ENCODE measurements at regions not wholly inside any gene's neighbourhood (a gene's known extent, or its start where the extent isn't known, plus 50 kb on each side); places are given as distances from the start of the nearest gene placed in this dataset.

DNA sequence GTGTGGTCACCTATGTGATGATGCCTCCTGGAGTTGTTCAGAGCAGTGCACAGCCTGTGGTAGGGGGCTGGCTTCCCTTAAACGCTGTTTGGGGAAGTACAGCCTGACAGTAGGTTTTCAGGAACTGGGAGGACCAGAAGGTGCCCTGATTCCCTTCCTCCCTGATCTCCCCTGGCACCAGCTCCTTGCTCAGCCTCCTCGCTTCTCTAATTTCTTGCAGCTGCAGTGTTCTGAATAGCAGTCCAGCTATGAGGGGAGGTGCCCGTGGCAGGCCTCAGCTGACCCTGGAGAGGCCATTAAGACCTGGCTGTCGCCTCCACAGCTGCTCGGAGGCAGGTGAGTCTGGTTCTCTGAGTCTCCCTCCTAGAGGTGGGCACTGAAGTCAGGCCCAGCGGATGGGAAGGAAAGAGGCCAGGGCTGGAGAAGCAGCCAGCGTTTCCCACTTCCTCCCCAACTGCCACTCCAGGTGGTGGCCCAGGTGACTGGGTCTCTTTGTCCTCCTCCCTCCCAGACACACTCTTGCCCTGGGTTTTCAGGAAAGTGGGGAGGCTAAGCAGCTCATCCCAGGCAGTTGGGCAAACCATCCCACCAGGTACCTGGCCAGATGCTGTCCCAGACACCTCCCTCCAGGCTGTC lies 52.0 kb upstream of the RPL11 start:
- in situ Hi-C loops (cut with MboI; ENCODE audit: low sequenced_read_pairs), result loop anchor here (5.0 to 25.0 kb wide), 2 partner anchors 92 to 652 kb away; no protein-coding TSS in a partner anchor

DNA sequence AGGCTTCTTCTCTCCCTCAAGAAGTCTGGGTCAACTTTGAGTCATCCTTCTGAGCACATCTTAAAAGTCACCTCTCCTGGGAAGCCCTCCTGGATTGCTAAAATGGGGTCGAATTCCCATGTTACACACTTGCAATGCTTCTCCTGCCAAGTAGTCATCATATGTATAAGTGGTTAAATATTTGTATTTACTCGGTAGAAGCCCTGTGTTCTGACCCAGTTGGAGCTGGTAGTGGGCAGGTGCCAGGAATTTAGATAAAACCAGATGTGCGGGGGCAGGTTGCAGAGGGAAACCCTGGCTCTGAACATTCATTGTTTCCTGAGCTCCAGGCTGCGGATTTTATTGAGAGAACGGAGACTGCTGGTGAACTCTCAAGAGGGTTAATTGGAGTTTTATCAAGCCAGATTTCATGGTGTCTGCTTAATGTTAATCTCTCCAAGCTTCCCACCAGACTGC lies 52.8 kb upstream of the RPL11 start:
- in situ Hi-C loops (cut with MboI; ENCODE audit: low sequenced_read_pairs), result loop anchor here (5.0 to 25.0 kb wide), 2 partner anchors 92 to 652 kb away; no protein-coding TSS in a partner anchor

DNA sequence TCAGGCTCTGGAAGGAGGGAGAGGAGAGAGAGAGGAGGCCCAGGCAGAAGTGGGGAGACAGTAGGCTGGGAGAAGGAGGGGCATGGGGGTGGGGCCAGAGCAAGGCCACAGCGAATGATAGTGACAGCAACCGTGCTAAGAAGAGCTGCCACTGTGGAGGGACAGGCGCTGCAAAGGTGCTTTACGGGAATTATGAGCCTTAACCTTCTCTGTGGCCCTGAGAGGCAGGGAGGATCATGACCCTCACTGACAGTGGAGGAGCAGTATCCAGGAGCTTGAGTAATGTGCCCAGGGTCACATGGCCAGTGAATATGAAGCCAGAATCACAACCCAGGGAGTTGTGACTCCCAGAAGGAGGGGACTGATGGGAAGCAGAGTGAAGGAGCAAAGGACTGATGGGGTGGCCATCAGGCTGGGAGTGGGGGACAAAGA lies 53.4 kb upstream of the RPL11 start:
- in situ Hi-C loops (cut with MboI; ENCODE audit: low sequenced_read_pairs), result loop anchor here (5.0 to 25.0 kb wide), 2 partner anchors 91 to 651 kb away; no protein-coding TSS in a partner anchor

DNA sequence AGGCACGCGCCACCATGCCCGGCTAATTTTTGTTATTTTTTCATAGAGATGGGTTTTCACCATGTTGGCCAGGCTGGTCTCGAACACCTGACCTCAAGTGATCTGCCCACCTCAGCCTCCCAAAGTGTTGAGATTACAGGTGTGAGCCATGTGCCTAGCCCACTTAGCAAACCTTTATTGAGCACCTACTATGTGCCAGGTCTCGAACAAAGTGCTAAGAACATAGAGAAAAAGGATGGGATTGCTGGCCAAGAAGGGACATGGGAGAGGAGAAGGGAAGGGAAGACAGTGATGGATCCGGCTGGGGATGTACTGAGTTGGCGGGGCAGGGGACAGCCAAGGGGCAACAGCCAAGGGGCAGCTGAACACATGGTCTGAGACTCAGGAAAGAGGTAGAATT lies 55.6 kb upstream of the RPL11 start:
- in situ Hi-C loops (cut with MboI; ENCODE audit: low sequenced_read_pairs), result loop anchor here (5.0 to 25.0 kb wide), 2 partner anchors 89 to 649 kb away; no protein-coding TSS in a partner anchor

DNA sequence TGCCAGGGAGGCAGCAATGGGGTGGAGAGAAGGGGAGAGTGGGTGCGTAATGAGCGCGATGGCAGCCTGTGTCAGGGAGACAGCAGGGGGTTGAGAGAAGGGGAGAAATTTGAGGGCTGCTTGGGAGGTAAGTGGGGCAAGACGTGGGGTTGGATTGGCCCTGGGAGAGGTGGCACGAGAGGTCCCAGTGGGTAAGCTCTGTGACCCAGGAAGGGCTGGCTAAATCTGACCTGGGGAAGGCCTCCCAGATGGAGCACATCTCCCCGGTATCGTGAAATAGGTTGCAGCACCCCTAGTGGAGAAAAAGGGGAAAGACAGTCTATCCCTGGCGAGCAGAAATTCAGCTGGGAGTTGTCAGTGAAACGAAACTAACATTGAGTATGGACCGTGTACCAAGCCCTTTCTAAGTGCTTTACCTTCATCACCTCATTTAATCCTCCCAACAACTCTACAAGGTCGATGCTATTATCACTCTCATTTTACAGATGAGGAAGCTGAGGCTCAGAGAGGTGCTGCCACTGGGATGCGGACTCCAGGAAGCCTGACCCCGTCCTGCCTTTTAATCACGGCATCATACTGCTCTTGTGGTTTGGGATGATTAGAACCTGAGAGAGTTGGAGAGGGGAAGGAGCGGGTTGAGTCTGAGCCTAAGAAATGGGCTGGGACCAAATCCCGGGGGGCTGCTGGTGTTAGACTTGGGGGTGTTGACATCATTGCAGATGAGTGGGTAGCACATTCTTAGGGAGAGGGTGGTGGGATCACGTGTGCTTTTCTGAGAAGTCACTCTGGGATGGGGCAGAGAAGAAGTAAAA lies 56.6 kb upstream of the RPL11 start:
- in situ Hi-C loops (cut with MboI; ENCODE audit: low sequenced_read_pairs), result loop anchor here (5.0 to 25.0 kb wide), 2 partner anchors 88 to 648 kb away; no protein-coding TSS in a partner anchor

DNA sequence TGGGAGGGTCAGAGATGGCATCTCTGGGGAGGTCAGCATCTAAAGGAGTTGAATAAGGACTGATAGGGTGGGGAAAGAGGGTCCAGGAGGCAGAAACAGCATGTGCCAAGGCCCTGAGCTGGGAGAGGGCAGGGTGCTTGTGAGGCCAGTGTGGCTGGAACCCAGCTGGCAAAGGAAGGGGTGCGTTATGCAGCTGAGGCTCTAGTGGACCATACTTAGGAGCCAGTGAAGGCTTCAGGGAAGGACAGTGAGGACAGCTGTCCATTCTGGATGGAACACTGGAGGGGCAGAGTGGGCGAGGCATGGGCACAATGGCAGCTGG lies 57.1 kb upstream of the RPL11 start:
- in situ Hi-C loops (cut with MboI; ENCODE audit: low sequenced_read_pairs), result loop anchor here (25.0 kb wide), 1 partner anchor 647 kb away; no protein-coding TSS in a partner anchor

DNA sequence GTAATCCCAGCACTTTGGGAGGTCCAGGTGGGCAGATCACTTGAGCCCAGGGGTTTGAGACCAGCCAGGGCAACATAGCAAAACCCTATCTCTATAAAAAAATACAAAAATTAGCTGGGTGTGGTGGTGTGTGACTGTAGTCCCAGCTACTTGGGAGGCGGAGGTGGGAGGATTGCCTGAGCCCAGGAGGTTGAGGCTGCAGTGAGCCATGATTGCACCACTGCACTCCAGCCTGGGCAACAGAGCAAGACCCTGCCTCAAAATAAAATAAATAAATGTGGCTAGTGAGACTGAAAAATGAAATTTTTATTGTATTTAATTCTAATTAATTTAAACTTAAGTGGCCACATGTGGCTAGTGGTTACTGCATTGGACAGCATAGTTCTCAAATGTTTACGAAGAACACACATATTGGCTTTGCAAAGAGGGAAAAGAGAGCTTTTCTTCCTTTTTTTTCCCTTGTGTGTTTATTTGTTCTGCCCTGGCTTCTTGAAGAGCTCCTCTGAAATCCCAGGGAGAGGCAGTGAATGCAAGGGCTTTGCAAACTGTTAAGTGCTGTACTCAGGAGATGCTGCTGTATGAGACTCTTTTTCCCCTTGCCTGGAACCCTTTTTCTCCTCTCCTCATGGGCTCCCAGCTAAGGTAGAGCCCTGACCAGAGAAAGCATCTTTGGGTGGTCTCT lies 59.0 kb upstream of the RPL11 start:
- in situ Hi-C loops (cut with MboI; ENCODE audit: low sequenced_read_pairs), result loop anchor here (25.0 kb wide), 1 partner anchor 645 kb away; no protein-coding TSS in a partner anchor

DNA sequence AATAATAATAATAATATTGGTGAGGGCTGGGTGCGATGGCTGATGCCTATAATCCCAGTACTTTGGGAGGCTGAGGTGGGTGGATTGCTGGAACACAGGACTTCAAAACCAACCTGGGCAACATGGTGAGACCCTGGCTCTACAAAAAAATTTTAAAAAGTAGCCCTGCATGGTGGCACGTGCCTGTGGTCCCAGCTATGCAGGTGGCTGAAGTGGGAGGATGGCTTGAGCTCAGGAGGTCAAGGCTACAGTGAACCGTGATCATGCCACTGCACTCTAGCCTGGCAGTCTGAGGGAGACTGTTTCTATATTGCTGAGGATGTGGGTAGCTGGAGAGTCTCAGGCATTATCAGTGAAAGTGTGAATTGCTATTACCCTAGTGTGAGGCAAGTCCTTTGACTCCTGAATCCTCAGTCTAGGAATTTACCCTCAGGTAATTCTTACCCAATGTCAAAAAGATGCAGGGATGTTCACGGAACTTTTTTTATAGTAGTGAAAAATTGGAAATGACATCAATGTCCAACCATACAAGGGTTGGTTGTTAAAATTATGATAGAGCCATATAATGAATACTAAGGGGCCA lies 61.8 kb upstream of the RPL11 start:
- in situ Hi-C loops (cut with MboI; ENCODE audit: low sequenced_read_pairs), result loop anchor here (25.0 kb wide), 1 partner anchor 642 kb away; no protein-coding TSS in a partner anchor

DNA sequence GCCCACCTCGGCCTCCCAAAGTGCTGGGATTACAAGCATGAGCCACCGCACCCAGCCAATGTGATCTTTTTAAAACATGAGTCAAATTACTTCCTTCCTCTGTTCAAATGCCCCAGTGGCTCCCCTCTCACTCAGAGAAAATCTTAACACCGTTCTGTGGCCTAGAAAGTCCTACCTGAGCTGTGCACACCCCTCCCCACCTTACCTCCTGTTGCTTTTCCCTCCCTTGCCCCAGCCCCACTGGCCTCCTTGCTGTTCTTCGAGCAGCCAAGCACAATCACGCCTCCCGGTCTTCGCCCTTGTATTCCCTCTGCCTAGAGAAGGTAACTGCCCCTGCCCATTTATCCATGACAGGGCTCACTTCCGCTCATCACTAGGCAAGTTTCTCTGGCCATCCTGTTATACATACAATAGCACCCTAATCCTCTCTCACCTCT lies 62.6 kb upstream of the RPL11 start:
- in situ Hi-C loops (cut with MboI; ENCODE audit: low sequenced_read_pairs), result loop anchor here (25.0 kb wide), 1 partner anchor 642 kb away; no protein-coding TSS in a partner anchor

DNA sequence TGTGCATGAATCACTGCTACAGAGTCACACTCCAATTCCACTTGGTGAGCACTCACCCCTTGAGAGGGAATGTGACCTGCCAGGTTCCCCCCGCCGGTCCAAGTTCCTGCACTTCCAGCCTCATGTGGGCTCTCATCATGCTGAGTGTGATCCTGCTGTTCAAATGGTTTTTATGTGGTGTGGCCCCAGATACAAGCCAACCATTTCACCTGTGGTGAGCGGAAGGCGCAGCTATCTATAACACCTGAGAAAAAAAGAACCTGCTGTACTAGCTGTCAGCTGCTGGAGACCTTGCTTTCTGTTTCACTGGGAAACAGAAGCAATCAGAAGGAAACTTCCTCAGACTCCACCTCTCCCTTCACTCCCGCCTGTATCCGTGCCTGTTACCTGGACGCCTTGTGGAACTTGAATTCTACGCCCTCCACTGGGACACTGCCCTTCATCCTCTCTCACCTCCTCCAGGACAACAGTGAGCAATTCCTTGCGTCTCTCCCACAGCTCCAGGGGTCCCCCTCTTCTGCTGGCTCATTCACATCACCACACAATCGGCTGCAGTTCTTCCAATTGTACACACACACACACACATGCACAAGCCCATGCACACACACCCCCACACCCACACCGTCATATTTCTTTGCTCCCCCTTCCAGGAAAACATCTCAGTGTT lies 64.4 kb upstream of the RPL11 start:
- in situ Hi-C loops (cut with MboI; ENCODE audit: low sequenced_read_pairs), result loop anchor here (25.0 kb wide), 1 partner anchor 640 kb away; no protein-coding TSS in a partner anchor

DNA sequence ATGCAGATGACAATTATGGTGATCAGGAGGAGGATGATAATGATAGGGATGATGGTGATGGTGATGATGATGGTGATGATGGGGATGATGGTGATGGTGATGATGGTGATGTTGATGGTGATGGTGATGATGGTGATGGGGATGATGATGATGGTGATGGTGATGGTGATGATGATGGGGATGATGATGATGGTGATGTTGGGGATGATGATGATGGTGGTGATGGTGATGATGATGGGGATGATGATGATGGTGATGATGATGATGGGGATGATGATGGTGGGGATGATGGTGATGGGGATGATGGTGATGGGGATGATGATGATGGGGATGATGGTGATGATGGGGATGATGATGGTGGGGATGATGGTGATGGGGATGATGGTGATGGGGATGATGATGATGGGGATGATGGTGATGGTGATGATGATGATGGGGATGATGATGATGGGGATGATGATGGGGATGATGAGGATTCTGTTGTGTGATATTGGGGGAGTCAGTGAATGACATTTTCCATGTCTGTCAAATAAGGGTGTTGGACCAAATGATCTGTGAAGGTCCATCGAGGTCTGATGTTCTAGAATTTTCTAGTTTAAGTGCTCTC lies 65.6 kb upstream of the RPL11 start:
- in situ Hi-C loops (cut with MboI; ENCODE audit: low sequenced_read_pairs), result loop anchor here (25.0 kb wide), 1 partner anchor 639 kb away; no protein-coding TSS in a partner anchor

DNA sequence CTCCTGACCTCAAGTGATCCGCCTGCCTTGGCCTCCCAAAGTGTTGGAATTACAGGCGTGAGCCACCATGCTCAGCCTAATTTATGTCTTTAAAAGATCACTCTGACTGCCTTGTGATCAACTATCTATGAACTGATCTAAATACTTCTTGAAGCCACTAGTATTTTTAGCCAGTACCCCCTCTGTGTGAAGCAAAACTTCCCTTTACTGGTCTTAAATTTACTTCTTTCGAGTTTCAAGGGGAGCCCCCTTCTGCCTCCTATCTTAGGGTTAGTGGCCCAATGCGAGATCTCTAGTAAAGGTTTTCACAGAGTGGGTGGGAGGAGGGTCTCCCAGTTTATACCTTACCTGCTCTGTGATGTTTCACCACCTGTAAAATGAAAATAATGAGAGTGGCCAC lies 66.1 kb upstream of the RPL11 start:
- in situ Hi-C loops (cut with MboI; ENCODE audit: low sequenced_read_pairs), result loop anchor here (25.0 kb wide), 1 partner anchor 638 kb away; no protein-coding TSS in a partner anchor

DNA sequence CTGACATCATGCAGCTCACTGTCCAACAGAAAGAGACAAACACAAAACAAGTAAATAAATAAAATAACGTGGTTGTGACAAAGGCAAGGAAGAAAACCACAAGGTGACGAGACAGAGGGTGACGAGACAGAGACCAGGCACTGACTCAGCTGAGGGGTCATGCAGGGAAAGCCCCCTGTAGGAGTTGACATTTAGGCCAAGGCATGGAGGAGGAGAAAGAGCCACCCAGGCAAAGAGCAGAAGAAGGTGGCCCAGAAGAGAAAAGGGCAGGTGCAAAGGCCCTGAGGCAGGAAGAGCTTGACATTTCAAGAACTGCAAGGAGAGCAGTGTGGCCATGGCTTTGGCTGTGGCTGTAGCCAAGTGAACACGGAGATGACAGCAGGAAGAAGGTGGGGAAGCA lies 65.1 kb upstream of the ID3 start:
- in situ Hi-C loops (cut with MboI; ENCODE audit: low sequenced_read_pairs), result no loop called here

DNA sequence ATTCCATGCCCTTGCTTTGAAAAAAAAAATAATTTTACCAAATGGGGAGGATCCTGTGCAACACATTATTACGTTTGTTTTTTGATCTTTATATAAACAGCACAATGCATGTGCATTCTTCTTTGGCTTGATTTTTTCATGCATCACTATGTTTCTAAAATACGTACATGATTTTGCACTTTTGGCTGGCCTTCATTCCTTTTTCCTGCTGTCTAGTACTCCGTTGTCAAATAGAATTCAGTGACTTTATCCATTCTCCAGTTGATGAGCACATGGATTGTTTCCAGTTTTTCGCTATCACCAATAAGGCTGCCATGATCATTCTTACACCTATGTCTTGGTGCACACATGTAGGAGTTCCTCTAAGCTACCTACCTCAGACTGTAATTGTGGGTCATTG lies 63.0 kb upstream of the ID3 start:
- in situ Hi-C loops (cut with MboI; ENCODE audit: low sequenced_read_pairs), result no loop called here

DNA sequence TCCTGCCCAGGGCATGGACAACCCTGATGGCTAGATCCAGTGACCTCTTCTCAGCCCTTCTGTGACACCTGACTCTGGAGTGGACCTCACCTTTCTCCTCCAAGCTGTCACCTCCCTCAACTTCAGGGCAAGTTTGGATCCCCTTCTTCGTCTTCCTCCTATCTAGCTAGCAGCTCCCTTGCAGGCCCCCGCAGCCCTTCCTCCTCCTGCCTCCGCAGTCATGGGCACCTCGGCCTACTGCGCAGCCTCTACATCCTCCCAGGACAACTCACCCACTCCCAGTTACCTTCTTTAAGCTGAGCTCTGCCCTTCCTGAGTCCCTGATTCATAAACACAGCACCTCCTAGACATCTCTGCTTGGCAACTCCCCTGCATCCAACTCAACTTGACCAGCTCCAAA lies 61.3 kb upstream of the ID3 start:
- in situ Hi-C loops (cut with MboI; ENCODE audit: low sequenced_read_pairs), result no loop called here

DNA sequence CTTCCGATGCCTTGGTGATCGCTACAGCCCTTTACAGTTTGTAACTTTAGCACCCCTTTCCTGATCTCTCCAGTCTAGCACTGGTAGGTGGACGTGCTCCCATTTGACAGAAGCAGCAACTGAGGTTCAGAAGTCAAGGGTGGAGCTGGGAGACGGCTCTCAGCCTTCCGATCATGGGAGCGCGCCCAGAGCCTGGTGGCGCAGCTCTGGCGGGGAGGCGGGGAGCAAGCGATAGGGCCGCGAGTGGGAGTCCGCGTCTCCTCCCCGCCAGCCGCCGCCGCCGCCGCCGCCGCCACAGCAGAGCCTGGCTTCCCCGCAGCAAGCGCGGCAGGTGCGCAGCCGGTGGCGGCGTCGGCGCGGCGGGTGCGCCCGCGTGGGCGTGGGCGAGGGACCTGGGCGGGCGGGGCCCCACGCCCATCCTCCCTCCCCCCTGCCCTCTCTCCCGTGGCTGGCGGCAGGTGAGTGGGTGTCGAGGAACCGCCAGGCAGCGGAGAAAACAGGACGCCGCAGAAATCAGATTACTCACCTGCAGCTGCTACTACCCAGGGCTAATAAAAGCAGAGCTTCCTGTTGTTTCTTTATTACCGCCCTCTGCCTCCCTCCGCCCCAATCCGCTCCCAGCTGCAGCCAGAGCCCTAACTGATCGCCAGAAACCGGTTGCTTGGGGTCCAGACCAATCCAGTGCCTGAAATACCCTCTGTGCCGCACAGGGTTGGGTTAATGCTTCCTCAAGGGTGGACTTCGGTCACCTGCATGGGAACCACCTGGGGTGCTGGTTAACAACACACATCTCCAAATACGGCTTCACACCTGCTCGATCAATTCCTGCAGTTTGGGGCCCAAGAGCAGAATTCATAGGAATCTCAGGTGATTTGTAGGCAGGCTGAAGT lies 60.2 kb upstream of the ID3 start:
- in situ Hi-C loops (cut with MboI; ENCODE audit: low sequenced_read_pairs), result no loop called here

DNA sequence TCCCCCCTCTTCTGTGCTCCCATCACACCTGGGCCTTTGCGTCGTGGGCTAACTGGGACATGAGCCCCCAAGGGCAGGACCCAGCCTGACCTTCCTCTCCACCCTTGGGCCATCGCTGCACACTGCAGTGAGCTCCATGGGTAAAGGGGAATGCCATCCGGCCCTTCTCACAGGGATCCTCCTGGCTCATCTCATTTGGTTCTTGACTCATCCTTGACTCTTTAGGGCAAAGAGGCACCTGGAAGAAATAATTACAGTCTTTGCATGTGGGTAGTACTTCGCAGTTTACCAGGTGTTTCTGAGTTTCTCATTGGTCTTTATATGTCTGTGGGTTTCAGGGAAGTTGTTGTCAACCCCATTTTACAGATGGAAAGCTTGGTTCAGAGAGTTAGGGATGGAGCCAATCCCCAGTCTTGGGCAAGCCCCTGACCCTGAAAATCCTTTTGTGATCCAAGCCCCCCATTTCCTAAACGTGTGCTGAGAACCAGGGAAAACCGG lies 59.3 kb upstream of the ID3 start:
- in situ Hi-C loops (cut with MboI; ENCODE audit: low sequenced_read_pairs), result no loop called here

DNA sequence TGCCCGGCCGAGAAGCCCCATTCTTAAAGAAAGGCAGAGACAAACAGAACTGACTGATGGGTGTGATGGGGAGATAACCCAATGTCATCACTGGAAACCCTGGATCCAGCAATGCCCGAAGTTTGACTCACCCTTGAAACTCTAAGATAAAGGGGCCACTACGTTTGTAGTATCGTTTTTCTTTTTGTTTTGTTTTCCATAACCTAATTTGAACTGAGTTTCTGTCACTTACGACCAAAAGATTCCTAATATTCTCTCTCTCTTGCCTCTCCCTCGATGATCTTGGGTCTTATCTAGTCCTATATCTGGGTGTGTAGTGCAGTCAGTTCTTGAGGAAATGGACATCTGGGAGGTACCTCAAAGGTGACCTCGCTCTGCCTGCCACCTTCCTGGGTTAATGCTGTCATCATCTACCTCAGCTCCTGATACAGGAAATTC lies 57.8 kb upstream of the ID3 start:
- in situ Hi-C loops (cut with MboI; ENCODE audit: low sequenced_read_pairs), result no loop called here
